HG02623 (cell line): ENCODE measurements at regions not wholly inside any gene's neighbourhood (a gene's known extent, or its start where the extent isn't known, plus 50 kb on each side); places are given as distances from the start of the nearest gene placed in this dataset.
"Not testable (repeated sequence)": the region's sequence is repeated elsewhere in the genome, so short reads cannot be mapped to it uniquely, and the experiment has no call there.

Source experiments
- ATAC-seq: cut with Tn5 transposase; IDR thresholded peaks from one replicate; pipeline ENCODE4 v1.9.1; 2021; ENCODE audit warnings: moderate library complexity; ENCODE audit not compliant: unreplicated experiment

- ATAC-seq: no peak
Observed at GRCh38 chr2:166831930-166832329, 56.4 kb upstream of the XIRP2 start.

DNA sequence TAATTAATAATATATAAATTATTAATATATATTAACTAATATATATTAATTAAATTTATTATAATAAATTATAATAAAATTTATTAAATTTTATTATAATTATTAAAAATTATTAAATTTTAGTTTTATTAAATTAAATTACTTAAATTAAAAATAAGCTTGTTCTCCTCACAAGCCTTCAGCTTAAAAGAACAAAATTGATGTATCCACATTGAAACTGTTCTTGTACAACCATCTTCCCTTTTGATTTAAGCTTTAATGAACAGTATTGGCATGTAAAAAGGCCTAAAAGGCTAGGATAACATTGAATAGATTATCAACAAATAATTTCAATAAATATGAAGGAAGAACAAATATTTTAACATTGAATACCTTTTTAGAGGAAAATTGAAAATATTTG lies 62.4 kb upstream of the XIRP2 start:
- ATAC-seq: no peak

GRCh38 chr2:166814335-166814734 lies 73.9 kb upstream of the XIRP2 start:
- no peak for ATAC-seq

DNA sequence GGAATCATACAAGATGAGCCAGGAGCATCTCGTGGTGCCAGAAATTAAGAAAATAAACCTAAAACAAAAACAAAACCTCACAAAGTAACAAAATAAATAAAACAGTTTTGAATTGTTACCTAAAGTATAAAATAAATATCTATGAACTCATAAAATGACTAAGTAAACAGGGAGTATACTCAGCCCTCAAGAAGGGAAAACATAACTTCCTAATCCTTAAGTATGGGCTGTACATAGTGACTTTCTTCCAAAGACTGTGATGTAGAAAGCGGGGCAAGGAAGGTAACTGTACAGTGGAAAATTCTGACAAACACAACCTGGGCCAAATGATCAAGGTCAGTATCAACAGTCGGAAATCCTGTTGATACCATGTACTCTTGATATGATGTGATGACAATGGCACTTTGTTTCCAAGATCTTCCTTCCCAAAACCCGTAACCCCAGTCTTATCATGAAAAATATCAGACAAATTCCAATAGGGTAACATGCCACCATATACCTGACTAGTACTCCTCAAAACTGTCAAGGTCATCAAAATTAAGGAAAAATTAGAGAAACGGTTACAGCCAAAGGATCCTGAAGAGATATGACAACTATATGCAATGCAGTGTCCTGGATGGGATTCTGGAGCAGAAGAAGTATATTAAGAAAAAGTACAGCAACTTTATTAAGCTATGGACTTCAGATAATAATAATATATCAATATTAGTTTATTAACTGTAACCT lies 76.0 kb upstream of the XIRP2 start:
- no peak for ATAC-seq

- ATAC-seq: no peak
Observed at GRCh38 chr2:166805753-166806152, 82.5 kb upstream of the XIRP2 start.

DNA sequence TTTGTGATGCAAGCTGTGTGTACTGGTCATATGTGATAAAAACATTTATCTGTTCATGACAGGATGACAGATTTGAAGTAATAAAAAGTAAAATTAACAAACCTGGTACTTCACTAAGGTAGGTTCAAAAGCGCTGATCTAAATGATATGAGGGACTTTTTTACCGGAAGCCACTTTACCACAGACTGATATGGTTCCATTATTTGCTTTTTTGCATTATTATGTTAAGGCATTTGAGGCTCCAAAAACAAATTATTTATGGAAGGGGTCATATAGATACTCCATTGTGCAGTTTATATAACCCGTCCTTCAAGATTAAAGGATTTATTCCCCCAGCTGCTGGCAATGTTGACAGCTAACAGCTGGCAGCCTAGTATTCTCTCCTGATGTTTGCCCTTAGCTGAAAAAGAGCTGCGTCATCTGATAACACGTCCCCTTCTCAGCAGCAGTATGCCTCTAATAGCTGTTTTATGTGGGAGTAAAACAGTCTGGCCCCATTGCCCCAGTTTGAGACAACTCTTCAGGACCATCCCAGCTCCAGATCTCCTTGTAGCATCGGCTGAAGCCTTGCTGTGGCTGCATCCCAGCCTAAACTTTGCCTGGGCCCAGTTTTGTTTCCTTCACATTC lies 84.8 kb upstream of the XIRP2 start:
- no peak for ATAC-seq

DNA sequence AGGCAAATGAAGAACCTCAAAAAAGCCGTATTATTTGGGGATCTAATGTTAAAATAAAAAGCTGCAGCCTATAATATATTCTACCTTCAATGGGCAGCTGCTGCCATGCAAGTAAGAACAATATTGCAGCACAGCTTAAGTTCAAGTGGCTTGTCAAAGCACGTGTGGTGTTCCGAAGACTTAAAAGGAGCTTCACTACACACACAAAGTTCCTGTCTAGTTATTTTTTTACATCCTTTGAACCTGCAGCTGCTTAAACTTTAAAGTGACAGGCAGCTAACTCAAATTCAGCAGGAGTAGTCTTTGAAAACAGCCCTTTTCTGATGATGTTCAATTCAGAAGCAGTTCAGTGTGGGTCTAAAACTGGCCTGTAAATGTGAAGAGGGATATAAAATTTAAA lies 85.8 kb upstream of the XIRP2 start:
- ATAC-seq: no peak

DNA sequence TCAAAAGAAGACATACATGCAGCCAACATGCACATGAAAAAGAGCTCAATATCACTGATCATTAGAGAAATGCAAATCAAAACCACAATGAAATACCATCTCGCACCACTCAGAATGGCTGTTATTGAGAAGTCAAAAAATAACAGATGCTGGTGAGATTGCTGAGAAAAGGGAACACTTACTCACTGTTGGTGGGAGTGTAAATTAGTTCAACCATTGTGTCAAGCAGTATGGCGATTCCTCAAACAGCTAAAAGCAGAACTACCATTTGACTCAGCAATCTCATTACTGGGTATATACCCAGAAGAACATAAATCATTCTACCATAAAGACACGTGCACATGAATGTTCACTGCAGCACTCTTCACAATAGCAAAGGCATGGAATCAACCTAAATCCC lies 95.5 kb upstream of the XIRP2 start:
- no peak for ATAC-seq

- ATAC-seq: no peak
Observed at GRCh38 chr2:166786707-166787106, 101.6 kb upstream of the XIRP2 start.

DNA sequence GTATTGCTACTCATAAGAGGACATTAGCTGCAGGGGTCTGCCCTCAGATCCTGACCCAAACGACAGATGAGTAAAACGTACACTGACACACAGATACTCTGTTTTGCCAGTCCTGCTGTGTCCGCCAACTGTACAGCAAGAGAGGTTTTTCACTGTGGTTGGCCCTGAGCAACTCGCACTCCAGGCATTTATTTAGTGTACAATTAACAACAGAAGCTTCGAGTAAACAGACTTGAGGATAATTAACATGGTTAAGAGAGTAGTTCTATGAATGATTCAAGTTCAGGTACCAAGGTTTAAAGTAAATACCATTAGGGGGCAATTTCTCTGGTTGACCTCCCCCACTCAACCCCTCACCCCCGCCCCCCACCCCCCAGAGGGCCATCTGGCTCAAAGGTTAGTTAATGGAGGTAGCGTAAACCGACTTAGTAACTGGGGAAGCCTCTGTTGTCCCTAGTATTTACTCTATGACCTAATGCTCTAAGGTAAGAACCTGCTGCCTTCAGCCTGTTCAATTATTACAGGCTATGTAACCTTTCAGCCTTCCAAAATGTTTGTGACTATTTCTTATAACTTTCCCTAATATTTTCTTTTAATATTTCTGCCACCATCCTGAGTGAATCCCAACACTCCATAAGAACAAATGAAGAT lies 103.9 kb upstream of the XIRP2 start:
- ATAC-seq: no peak

DNA sequence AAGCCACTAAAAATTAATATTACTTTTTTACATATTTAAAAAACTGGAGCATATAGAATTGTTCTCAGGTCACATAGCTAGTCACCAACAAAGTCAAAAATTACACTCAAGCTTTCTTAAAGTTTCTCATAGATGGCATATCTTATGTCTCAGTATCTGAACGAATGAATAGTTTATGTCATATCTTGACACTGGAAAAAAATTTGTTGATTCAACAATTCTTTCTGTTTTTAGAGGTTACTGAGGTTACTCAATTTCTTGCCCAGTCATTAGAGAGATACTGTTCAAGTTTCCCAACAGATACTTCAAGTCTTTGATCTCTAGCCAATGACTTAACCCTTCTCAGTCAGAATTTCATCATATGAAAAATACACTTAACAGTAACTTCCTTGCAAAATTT lies 113.1 kb upstream of the XIRP2 start:
- ATAC-seq: no peak

DNA sequence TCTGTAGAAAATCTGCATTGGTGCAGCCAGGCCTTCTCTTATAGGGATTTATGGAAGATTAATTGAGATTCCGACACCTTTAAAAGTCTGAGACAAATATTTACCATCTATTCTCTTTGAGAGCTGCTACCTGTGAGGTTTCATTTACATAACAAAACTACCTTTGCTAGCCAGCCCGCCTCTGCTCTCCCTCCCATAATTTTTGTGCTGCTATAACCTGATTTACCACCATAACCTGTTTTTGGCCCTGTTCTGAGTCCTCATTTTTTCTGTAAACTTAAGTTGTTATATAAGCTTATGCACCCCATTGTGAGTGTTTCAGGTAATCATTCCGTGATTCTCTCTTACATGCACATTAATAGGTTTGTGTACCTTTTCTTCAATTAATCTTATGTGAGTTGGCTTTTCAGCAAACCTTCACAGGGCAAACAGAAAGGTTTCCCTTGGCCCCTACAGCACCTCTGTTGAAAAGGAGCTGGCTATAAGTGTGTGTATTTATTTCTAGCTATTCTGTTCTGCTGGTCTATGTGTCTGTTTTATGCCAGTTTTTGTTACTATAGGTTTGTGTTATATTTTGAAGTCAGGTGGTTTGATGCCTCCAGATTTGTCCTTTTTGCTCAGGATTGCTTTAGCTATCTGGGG lies 114.9 kb upstream of the XIRP2 start:
- no peak for ATAC-seq

DNA sequence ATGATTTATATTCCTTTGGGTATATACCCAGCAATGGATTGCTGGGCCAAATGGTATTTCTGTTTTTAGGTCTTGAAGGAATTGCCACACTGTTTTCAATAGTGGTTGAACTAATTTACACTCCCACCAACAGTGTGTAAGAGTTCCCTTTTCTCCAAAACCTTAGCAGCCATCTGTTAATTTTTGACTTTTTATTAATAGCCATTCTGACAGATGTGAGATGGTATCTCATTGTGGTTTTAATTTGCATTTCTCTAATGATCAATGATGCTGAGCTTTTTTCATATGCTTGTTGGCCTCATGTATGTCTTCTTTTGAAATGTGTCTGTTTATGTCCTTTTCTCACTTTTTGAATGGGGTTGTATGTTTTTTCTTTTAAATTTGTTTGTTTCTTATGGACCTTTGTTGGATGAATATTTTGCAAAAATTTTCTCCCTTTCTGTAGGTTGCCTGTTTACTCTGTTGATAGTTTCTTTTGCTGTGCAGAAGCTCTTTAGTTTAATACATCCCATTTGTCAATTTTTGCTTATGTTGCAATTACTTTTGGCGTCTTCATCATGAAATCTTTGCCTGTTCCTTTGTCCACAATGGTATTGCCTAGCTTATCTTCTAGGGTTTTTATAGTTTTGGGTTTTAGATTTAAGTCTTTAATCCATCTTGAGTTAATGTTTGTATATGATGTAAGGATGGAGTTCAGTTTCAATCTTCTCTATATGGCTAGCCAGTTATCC lies 119.7 kb upstream of the XIRP2 start:
- ATAC-seq: no peak

DNA sequence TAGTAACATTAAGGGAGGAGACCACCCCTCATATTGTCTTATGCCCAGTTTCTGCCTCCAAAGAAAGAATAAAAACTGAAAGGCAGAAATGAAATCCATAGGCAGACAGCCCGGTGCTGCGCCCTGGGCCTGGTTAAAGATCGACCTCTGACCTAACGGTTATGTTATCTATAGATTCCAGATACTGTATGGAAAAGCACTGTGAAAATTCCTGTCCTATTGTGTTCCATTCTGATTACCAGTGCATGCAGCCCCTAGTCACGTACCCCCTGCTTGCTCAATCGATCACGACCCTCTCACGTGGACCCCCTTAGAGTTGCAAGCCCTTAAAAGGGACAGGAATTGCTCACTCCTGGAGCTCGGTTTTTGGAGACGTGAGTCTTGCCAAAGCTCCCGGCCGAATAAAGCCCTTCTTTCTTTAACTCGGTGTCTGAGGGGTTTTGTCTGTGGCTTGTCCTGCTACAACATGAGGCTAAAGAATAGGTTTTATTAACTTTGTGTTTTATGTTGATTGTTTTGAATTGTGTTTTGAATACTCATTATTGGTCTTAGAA lies 121.4 kb upstream of the XIRP2 start:
- not testable (repeated sequence) for ATAC-seq

DNA sequence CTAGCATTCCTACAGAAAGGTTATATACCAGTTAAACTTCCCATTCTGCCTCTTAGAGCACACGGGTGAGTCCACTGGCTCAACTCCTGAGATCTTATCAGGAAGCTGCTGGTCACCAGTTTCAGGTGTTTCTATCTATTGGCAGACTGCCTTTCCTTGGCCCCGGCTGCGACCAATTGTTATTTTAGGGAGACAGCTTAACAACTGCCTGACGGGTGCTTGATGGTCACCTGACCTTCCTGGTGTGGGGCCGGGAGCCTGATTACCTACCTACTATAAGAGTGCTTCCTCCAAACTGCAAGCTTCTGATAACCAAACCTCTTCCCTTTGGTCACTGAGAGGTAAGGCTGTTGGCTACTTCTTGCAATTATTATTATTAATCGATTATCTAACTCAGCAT lies 122.1 kb upstream of the XIRP2 start:
- ATAC-seq: no peak

GRCh38 chr2:166765141-166765540 lies 123.1 kb upstream of the XIRP2 start:
- no peak for ATAC-seq

DNA sequence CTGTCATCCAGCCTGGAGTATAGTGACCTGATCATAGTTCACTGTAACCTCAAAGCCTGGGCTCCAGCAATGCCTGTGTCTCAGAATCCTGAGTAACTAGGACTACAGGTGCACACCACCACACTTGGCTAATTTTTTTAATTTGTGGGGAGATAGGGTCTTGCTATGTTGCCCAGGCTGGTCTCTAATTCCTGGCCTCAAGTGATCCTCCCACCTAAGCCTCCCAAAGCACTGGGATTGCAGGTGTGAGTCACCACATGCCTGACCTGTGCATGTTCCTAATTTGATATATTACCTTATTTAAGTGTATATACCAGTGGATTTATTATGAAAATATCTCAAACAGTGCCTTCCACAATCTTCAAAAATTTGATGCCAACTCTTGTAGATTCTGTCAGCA lies 123.6 kb upstream of the XIRP2 start:
- ATAC-seq: no peak

DNA sequence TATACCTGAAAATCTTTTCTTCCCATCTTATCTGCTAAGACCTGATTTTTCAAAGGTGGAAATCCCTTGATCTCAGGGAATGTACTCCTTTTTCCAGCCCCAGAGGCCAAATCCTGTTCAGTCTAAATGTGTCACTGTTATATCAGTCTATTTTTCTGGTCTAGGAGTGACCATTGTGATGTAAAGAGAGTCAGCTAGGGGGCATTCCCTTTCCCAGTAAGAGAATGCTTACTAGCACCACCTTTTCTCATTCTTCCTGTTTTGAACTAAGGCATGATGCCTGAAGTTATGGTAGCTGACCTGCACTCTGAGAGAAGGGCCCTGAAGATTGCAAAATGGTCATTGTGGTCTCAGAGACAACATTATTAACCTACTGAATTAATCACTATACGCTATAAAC lies 124.1 kb upstream of the XIRP2 start:
- ATAC-seq: no peak

DNA sequence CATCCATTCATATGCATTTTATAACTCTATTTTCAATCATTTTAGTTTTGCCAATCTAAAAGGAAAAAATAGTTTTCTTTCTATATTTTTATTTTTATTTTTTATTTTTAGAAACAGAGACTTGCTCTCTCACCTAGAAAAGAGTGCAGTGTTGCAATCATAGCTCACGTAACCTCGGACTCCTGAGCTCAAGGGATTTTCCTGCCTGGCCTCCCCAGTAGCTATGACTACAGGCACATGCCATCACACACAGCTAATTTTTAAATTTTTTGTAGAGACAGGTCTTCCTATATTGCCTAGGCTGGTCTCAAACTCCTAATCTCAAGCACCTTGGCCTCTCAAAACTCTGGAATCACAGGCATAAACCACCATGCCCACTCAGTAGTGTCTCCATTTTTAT lies 125.5 kb upstream of the XIRP2 start:
- ATAC-seq: no peak

GRCh38 chr2:166758956-166759355 lies 129.3 kb upstream of the XIRP2 start:
- no peak for ATAC-seq

GRCh38 chr2:166750624-166751023 lies 137.7 kb upstream of the XIRP2 start:
- no peak for ATAC-seq
